Umbilical cord (tissue), 1 donor: ENCODE measurements at regions not wholly inside any gene's neighbourhood (a gene's known extent, or its start where the extent isn't known, plus 50 kb on each side); places are given as distances from the start of the nearest gene placed in this dataset.
A peak's percentile ranks its signal among the peaks of the same experiment; 100 is the strongest.
"Not testable (repeated sequence)": the region's sequence is repeated elsewhere in the genome, so short reads cannot be mapped to it uniquely, and the experiment has no call there.

Source experiments
- DNase-seq: peaks from one replicate; pipeline ENCODE4 v3.0.0-alpha.2; 2015; ENCODE audit warnings: low spot score

- no peak for DNase-seq
These were observed 89.8 kb upstream of the PODXL start for GRCh38 chr7:131646203-131646602.

- DNase-seq, result no peak
These were observed 86.0 kb upstream of the PODXL start for GRCh38 chr7:131642429-131642828.

DNA sequence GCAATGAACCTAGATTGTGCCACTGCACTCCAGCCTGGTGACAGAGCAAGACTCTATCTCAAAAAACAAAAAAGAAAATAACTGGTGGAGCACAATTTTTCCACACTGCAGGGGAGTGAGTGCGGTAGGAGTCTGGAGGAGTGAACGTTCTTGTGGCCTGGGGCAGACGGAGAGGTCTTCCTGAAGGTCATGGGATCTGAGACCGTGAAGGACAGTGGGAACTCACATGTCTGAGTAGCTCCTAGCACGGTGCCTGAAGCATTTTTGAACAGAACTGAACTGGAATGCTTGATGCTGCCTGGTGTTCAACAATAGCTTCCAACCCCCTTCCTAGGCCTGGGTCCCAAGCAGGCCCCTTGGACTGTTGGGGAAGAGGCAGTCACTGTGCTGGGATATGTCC, 84.3 kb upstream of the PODXL start:
- DNase-seq, result no peak

GRCh38 chr7:131638641-131639430, 82.4 kb upstream of the PODXL start:
- DNase-seq, result no peak

DNA sequence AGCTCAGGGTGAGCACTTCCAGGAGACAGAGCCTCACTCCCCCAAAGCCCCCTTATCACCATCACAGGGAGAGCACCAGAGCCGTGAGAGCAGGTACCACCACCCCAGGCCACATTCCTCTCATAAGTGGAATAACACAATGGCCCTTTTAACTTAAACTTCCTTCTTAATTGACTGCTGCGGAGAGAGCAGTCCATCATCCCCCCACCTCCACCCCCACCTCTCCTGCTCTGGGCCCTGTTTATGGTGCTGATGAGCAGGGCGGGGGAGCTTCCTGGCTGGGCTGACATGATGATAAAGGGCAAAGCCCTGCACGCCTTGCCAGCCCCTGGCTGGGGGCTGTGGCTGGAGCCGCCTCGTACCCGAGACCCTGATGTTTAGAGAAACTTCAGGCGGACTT, 81.4 kb upstream of the PODXL start:
- DNase-seq, result no peak

DNA sequence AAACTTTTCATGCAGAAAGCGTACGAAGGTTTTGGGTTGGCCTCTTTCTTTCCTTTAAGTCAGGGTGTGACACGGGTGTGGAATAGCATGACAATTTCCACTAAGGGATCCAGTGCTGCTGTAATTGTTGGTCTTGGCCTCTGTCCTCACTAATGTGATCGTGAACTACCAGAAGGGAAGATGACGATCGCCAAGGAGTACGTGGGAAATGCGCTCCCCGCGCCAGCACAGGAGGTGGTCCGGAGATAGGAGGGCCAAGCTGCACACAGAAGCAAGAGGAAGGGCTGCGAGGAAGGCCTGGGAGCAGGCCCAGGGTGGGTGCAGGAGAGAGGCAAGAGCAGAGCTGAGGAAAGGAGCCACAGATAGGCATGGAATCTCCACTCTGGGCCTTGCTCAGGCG, 79.7 kb upstream of the PODXL start:
- DNase-seq, result no peak

DNA sequence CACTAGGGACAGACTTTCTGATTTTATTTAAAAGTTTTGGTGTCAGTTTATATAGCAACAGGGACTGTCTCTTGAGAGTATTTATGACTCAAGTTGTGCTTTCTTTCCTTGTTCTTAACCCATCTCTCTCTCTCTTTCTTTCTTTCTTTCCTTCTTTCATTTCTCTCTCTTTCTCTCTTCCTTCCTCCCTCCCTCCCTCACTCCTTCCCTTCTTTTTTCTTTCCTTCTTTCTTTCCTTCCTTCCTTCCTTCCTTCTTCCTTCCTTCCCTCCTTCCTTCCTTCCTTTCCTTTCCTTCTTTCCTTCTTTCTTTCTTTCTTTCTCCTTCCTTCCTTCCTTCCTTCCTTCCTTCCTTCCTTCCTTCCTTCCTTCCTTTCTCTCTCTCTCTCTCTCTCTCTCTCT, 77.8 kb upstream of the PODXL start:
- not testable (repeated sequence) for DNase-seq

GRCh38 chr7:131633342-131633843, 77.0 kb upstream of the PODXL start:
- peak; percentile 77 for DNase-seq

- DNase-seq, result no peak
These were observed 74.0 kb upstream of the PODXL start for GRCh38 chr7:131630427-131630826.

- DNase-seq, result peak; percentile 69
These were observed 72.9 kb upstream of the PODXL start for GRCh38 chr7:131629217-131629882.

DNA sequence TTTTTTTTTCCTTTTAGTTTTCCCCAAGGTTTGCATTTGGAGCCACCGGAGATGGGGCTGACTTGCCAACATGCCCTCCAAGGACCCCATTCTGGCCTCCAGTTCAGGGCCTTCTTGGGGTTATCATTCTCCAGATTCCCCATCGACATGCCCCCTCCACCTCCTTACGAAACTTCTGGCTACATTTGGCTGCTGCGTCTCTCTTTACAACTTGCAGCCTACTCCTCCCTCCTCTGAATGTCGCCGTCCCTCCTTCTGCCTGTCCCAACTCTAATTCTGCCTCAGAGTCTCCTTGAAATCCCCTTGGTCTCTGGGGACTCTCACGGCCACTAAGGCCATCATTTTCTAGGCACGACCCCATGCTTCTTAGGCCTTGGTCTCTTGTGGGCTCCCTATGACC, 72.2 kb upstream of the PODXL start:
- DNase-seq, result no peak

DNA sequence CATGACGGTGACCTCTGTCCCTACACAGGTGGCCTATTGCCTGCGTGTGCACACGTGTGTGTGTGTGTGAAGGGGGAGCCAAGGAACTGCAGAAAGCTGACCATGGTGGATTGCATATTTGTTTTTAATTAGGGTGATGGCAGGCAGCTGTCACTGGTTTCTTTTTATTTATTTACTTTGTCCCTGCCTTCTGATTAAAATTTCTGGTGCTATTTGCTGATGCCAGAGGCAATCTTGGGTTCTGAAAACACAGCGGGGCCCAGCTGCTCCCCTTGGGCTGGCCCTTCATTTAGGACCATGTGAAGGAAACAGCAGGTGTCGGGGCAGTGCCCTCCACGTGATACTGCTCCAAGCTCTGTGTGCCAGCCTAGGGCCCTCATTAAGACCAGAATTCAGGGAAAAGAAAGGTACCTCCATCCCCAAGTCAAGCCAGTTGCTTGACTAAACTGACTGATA, 71.3 kb upstream of the PODXL start:
- DNase-seq, result no peak

DNA sequence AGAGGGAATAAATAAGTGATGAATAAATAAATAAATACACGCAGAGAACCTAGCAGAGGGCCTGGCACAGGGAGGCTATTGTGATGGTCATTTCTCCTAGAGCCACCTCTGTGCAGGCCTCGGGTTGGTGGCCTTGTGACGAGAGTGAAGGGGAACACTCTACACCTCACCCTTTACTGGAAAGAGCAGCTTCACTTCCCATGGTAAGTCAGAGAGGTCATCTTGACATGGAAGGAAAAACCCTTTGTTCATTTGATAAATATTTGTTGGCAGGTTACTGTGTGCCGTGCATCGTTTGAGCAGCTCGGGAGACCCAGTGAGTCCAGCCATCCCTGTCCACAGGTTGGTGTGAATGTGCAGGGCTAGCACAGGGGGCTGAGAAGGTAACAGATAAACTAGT, 70.2 kb upstream of the PODXL start:
- no peak for DNase-seq

DNA sequence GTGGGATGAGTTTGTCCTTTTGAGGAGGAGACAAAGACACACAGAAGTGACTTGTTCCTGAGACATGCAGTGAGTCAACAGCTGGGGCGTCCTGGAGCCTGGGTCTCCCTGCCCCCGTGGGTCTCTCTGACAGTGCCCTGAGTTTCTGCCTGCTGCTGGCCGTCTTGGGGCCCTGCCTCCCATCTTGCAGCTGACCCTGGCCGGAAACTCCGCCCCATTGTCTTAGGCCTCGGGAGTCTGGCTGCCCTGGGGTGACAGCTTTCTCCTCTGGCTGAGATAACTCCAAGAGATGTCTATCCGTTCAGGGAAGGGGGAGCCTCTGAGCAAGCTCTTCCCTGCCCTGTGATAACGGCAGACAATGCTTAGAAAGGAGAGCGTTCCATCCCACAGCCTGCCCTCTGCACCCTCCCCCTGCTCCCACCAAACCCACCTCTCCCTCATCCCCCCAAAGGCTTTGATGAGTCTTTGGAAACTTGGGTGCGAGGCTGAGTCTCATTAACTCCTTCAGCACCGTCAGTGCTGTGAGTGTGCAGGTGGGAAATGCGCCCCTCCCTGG, 69.5 kb upstream of the PODXL start:
- DNase-seq, result peak; percentile 60

DNA sequence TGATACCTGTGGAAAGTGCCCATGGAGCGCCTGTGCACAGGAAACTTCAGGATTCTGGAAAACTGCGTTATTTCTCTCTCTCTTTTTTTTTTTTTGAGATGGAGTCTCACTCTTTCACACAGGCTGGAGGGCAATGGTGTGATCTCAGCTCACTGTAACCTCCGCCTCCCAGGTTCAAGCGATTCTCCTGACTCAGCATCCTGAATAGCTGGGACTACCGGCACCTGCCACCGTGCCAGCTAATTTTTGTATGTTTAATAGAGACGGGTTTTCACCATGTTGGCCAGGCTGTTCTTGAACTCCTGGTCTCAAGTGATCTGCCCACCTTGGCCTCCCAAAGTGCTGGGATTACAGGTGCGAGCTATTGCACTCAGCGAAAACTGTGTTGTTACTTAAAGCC, 68.9 kb upstream of the PODXL start:
- DNase-seq, result not testable (repeated sequence)

- no peak for DNase-seq
These were observed 68.1 kb upstream of the PODXL start for GRCh38 chr7:131624536-131624935.

DNA sequence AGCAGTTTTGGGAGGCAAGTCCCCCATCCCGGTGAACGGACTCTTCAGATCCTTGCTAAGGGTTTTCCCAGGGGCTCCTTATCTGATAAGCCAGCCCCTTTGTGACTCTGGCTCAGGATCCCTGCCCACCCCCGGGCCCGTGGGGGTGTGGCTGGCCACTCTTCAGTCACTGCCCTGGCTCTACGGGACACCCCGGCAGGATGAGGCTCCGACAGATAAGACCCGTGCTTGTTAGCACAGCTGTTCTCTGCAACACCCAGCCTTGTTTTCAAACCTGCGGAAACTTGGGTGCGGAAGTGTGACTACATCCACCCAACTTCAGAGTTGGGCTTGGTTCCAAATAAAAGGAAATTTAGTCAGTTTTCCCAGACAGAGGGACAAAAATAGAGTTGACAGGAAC, 66.7 kb upstream of the PODXL start:
- DNase-seq, result peak; percentile 52

DNA sequence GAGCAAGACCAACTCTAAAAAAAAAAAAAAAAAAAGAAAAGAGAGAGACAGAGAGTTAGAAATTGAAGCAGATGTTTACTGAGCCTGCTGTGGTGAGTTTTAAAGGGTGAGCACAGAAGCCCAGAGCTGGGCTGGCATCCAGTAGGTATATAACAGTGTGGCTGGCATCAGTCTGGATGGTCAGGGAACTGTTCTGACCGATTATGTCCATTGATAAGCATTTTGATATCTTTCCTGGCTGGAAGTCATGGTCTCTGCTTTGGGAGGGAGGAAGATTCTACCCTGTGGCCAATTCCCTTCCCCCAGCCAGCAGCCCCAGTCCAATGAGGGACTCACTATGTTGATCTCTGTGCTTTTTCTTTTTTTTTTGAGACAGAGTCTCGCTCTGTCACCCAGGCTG, 65.2 kb upstream of the PODXL start:
- no peak for DNase-seq

DNA sequence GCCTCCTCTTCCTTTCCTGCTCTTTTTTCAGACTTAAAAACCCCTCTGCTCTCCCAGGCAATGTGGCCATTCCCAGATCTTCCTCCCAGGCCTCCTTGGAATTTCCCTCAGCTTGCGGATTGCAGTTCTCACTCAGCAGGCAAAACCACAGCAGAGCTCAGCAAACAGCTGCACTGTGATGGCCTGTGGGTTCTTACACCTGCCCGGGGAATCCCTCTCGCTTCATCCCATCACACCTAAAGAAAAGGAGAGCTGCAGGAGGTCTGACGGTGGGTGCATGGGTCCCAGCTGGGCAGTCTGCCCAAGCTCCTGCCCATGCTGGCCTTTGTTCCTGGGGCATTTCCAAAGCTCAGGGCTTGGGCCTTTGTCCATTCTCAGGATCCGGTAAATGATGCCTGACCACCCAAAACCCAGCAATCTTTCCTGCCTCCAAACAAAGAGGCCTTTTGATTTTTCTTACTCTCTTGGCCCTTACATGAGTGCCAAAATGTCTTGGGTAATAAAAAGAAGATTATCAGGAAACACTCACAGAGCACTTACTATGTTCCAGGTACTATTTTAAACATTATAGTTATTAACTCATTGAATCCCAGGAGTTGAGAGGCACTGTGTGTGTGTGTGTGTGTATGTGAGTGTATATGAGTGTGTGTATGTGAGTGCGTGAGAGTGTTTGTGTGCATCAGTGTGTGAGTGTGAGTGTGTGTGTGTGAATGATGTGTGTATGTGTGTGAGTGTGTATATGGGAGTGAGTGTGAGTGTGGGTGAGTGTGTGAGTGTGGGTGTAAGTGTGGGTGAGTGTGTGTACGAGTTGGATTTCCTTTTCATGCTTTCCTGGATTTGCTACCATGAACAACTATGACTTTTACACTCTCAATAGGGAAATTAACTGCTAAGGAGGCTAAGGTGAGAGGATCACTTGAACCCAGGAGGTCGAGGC, 64.5 kb upstream of the PODXL start:
- DNase-seq, result peak; percentile 55

DNA sequence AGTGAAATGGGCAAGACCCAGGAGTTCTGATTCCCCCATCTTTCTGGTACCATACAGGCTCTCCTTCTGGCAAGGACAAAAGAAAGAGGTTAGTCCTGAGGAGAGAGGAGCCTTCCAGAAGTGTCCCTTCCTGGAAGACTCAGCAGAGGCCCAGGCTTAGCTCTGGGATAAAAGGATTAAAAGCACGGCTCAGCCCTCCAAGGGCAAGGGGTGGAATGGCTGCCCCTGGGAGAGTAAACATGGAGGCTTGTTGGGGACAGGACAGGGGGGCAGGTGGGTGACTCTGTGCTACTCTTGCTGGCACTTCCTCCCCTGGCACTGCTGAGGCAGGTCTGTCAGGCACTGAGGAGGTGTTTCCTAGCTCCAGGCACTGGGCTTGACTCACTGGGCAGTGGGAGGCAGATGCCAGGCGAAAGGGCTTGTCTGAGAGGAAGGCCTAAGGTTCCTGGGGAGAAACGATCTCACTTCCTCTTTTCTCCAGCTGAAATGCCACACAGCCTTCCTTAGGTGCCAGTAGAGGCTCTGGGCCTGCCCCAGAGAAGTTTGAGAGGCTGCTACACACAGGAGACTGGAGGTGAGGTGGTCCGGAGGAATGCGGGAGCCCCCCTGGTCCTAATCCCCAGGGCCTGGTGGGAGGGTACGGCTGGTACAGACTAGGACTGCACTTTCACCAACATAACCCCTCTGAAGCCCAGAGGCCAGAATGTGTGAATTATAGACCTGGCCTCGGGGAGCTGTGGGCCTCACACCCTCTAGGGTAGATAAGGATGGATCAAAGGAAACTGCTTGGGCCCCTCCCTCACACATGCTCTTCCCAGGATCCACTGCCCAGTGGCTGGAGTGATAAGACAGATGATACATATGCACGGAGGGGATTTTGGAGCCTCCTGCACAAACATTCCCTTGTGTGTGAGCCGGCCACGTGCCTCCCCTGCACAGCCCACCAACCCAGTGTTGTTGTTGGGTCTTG, 63.2 kb upstream of the PODXL start:
- DNase-seq, result peak; percentile 85
